Left cardiac atrium (tissue), 4 donors: ENCODE measurements at regions not wholly inside any gene's neighbourhood (a gene's known extent, or its start where the extent isn't known, plus 50 kb on each side); places are given as distances from the start of the nearest gene placed in this dataset.
"Not testable (repeated sequence)": the region's sequence is repeated elsewhere in the genome, so short reads cannot be mapped to it uniquely, and the experiment has no call there.

ENCODE experiments used
- ATAC-seq, 2 donors: fragments of 200-7000 bp; cut with Tn5 transposase; one replicate each; pipeline ENCODE4 v1.9.1; 2020; ENCODE audit warnings: mild to moderate bottlenecking in 2 of 2, moderate library complexity in 2 of 2
- DNase-seq: peaks from one replicate; pipeline ENCODE4 v3.0.0-alpha.2; 2020
- intact Hi-C, 2 donors: fragments of 100-400 bp; cut with DNase I; formaldehyde crosslinking; loops; one replicate each; pipeline versions ENCODE4 v1.14.1 to v1.15.1; 2022 to 2023
- donor health status: DM: no; HTN: yes; CAD: no.
- donor health status: DM: no; HTN: yes; CAD: no; lungs with severe emphysema.
- donor health status: DM: yes; HTN: yes; CAD: no.
- donor health status: Dilated cardiomyopathy.

GRCh38 chr11:112524798-112525197 lies 264.1 kb upstream of the PLET1 start:
- ATAC-seq = peak; percentile 23 to 36
- intact Hi-C loops = no loop called here
- DNase-seq = peak; percentile 26

GRCh38 chr11:112525270-112525669 lies 264.6 kb upstream of the PLET1 start:
- ATAC-seq (peak; percentile 6), DNase-seq (peak; percentile 53)
- intact Hi-C loops = no loop called here

DNA sequence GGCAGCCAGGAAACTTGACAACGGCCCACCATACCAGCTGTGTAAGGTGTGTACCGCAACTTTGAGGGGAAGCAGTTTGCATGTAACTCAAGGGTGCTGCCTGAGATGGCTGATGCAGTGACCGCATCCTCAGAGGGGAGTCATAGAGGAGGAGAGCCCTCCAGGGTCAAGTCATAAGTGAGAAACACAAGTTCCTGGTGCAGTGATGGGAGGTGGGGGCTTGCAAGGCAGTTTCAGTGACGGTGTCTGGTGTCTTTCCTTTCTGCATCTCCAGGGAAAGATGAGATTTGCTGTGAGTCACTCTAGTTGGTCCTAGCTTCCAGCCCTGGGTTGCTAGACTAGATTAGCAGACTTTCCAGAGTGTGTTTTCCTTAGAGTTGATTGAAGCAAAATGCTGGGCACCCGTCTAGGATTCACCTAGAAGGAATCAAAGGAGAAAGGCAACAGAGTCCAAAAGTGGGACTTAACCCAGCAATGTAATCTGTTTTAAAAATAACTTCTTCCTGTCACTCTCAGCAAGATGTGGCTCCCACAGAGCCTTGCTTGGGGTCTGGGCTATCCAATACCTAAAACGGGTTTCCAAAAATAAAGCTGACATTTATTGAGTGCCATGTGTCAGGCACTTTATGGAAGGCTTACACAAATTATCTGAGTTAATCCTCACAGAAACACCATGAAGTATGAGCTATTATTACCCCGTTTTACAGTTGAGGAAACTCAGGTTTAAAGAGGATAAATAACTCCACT lies 265.4 kb upstream of the PLET1 start:
- intact Hi-C loops = no loop called here
- ATAC-seq (peak; percentile 24 to 54), DNase-seq (no peak)

DNA sequence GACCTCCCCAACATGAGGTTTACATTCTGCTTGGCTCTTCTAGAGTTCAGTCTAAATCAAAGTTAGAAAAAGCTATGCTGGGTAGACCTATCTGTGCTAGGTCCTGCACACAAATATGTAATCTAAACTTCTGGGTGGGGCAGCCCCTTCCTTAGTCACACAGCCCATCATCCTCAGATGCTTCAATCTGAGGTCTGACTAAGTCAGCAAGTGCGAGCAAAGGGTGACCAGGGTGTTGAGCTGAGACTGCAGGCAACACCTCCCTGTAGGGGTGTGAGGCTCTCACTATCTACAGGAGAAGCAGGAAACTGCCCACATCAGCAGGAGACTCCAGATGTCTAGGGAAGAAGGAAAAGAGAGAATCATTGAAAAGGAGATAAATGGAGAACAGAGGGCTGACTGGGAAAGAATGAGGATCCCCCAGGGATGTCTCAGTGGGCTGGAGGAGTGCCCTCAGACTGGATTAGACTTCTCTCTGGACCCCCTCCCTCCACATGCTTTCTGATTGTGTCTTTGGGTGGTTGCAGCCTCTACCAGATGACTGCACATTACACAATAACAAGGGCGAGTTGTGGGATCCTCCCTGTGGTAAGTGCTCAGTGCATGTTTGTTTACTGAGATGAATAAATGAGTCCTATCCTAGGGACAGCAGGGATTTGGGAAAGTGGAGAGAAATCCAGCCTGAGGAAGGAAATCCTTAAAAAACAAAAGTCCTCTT lies 266.2 kb upstream of the PLET1 start:
- DNase-seq (no peak), ATAC-seq (peak; percentile 38 to 76)
- intact Hi-C loops = no loop called here

GRCh38 chr11:112529071-112529470 lies 268.4 kb upstream of the PLET1 start:
- no peak for ATAC-seq
- intact Hi-C loops = no loop called here
- no peak for DNase-seq

GRCh38 chr11:112532506-112532905 lies 271.8 kb upstream of the PLET1 start:
- DNase-seq = no peak
- intact Hi-C loops = no loop called here
- no peak for ATAC-seq

- no peak for DNase-seq
- intact Hi-C loops = no loop called here
- ATAC-seq = no peak
These were observed 273.0 kb upstream of the PLET1 start for GRCh38 chr11:112533682-112534081.

- DNase-seq (no peak), ATAC-seq (no peak)
- intact Hi-C loops = no loop called here
These were observed 273.5 kb upstream of the PLET1 start for GRCh38 chr11:112534208-112534607.

- intact Hi-C loops = no loop called here
- no peak for ATAC-seq
These were observed 276.4 kb upstream of the PLET1 start for GRCh38 chr11:112537026-112537425.

DNA sequence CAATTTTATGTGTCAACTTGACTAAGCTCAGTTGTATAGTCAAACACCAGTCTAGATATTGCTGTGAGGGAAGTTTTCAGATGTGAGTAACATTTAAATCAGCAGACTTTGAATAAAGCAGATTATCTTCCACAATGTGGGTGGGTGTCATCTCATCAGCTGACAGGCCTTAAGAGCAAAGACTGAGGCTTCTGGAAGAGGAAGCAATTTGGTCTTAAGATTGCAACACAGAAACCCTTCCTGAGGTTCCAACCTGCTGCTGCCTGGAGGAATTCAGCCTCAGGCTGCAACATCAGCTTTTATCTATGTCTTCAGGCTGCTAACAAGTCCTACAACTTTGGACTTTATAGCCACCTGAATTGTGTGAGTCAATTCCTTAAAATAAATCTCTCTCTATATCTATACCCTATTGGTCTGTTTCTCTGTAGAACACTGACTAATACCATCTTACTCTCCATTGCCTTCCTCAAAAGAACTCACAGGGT lies 277.2 kb upstream of the PLET1 start:
- intact Hi-C loops = no loop called here
- DNase-seq (no peak), ATAC-seq (no peak)

More at GRCh38 chr11:112537026-112537425, 276.4 kb upstream of the PLET1 start:
- DNase-seq = no peak

DNA sequence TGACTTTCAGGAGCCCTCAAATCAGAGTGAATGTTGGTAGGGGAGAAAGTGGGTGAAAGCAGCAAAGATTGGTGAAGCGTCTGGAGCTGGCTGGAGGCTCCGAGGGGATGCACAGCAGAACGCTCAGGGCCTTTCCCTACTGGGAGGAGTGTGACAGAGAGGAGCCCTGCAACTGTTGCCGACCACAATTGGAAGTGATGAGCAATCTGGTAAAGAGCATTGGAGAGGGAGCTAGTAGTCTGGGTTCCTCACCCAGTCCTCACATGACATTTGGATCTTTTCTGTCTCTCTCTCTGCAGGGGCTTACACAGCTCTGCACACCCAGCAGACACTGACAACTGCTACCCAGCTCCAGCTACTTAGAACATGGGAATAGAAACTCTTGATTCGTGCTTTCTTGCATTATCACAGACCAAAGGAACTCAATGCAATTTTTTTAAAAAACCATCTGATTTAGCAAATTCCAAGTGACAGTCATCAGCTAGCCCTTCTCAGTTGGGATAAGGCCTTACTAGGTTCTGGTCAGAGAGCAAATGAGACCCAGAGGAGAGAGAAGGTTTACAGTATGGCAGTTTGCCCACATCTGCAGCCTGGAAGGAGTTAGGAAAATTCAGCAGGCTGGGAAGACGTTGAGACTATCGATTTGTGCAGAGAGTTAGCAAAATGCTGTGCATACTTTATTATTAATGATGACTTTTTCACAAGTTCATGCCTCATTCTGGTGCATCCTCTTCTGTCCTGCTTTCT lies 278.0 kb upstream of the PLET1 start:
- no peak for DNase-seq
- ATAC-seq = no peak
- intact Hi-C loops = no loop called here

GRCh38 chr11:112539281-112539555 lies 278.6 kb upstream of the PLET1 start:
- DNase-seq, ATAC-seq, intact Hi-C loops: not testable (repeated sequence)

DNA sequence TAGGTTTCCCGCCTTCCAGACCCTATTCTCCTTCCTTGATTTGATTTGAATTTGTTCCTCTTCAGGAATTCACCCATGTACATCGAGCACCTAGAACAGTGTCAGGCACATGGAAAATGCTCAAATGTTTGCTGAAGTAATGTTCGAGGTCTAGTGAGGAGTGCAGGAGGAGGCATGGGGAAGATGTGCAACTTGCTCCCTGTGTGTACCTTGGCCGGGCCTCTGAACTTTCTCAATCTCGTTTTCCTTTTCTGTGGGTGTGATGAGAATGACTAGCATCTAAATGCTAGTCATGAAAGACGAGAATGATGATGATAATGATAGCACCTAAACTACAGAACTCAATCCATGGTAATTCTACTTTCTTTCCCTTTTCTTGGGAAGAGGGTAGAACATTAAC lies 279.1 kb upstream of the PLET1 start:
- no peak for DNase-seq
- ATAC-seq = no peak
- intact Hi-C loops = no loop called here

GRCh38 chr11:112540261-112540660 lies 279.6 kb upstream of the PLET1 start:
- intact Hi-C loops = no loop called here
- DNase-seq = no peak
- no peak for ATAC-seq

GRCh38 chr11:112541140-112542046 lies 280.7 kb upstream of the PLET1 start:
- DNase-seq (no peak), ATAC-seq (no peak)
- intact Hi-C loops = no loop called here

- no peak for DNase-seq
- intact Hi-C loops = no loop called here
- no peak for ATAC-seq
These were observed 281.8 kb upstream of the PLET1 start for GRCh38 chr11:112542479-112542878.

DNA sequence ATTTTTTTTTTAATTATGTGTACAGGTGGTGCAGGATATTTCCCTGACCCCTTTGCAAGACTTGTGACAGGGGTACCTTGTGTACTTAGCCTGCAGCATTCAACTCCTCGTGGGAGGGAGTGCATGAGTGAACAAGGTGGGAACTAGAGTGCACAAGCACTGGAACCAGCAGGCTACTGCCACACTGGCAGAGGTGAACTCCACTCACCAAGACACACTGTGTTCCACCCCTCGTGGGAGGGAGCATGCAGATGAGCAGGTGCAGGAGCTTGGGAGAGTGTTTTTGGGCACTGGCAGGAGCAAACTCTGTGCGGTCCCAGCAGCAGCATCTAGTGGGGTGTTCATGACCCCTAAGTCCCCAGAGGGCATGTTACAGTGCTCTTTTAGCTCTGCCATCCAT lies 282.7 kb upstream of the PLET1 start:
- intact Hi-C loops = no loop called here
- ATAC-seq = peak in 1 of 2 donors; percentile 15
- DNase-seq = no peak

DNA sequence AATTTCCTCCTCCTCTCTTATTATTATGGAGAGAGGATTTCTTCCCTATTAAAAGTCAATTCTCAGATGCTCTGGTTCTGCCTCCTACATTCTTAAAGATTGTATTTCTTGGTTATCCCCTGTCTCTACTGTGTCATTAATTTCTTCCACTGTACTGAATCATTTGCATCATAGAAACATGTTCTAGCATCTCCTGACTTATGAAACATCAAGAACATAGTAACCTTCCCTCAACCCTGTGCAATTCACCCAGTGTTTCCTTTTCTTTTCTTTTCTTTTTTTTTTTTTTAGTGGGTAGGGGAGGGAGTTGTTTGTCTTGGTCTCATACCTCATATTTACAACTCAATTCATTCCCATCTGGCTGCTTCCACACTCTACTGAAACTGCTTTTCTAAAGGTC lies 288.0 kb upstream of the PLET1 start:
- DNase-seq (no peak), ATAC-seq (no peak)
- intact Hi-C loops = no loop called here

DNA sequence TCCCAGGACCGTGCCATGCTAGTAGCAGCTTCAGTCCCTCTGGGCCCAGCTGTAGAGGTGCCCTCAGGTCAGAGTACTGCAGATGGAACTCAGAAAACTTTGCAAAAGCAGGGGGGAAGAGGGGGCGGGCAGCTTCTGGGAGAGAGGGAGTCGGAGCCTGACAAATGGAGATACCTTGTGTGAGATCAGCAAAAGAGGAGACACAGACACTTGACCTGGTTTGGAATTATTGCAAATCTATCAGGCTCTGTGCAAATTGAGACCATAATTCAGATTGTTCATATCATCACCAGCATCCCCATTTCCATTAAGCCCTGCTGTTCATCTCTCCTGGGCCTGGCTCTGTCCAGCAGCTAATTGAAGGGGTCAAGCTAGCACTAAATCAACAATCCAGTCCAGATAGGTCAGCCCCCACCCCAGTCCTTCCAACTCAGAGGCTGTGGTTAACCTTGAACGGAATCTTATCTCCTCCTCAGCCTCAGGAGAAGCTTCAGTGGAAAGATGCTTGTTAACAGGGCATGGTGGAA lies 292.6 kb upstream of the PLET1 start:
- ATAC-seq (no peak), DNase-seq (no peak)
- intact Hi-C loops = loop anchor here in 1 of 2 donors (10.0 kb wide), 1 partner anchor 268 kb away; no protein-coding TSS in a partner anchor
